Heart right ventricle (tissue), 16 donors: ENCODE measurements at regions not wholly inside any gene's neighbourhood (a gene's known extent, or its start where the extent isn't known, plus 50 kb on each side); places are given as distances from the start of the nearest gene placed in this dataset.

ENCODE experiments used
- ATAC-seq, 8 donors: fragments of 200-7000 bp; cut with Tn5 transposase; one replicate each; pipeline ENCODE4 v1.9.1; 2020; ENCODE audit warnings: mild to moderate bottlenecking in 8 of 8, moderate library complexity in 8 of 8, moderate number of reproducible peaks in 1 of 8
- DNase-seq, 2 donors: peaks; one replicate each; pipeline ENCODE4 v3.0.0-alpha.2; 2020
- H3K27ac ChIP-seq, 10 donors: fragments of 200-600 bp; sonication (generic) in 2 of 10; one replicate each; pipeline versions ENCODE4 v1.5.0 to v1.8.0; 2020 to 2022; ENCODE audit warnings: mild to moderate bottlenecking in 3 of 10
- H3K27me3 ChIP-seq, 7 donors: fragments of 200-600 bp; one replicate each; pipeline ENCODE4 v1.8.0; 2021 to 2022; ENCODE audit warnings: mild to moderate bottlenecking in 2 of 7
- H3K36me3 ChIP-seq, 9 donors: fragments of 200-600 bp; sonication (generic) in 1 of 9; one replicate each; pipeline versions ENCODE4 v1.5.0 to v1.8.0; 2020 to 2022; ENCODE audit warnings: mild to moderate bottlenecking in 2 of 9
- H3K4me1 ChIP-seq, 9 donors: fragments of 200-600 bp; sonication (generic) in 1 of 9; one replicate each; pipeline versions ENCODE4 v1.5.0 to v1.8.0; 2020 to 2022; ENCODE audit warnings: mild to moderate bottlenecking in 4 of 9
- H3K4me3 ChIP-seq, 10 donors: fragments of 200-600 bp; sonication (generic) in 2 of 10; one replicate each; pipeline versions ENCODE4 v1.5.0 to v1.8.0; 2020 to 2022; ENCODE audit warnings: mild to moderate bottlenecking in 7 of 10, moderate library complexity in 2 of 10
- H3K9me3 ChIP-seq, 11 donors: fragments of 200-600 bp in 10 of 11; sonication (generic) in 2 of 11; one replicate each; pipeline versions ENCODE4 v1.5.0 to v1.8.0; 2013 to 2022; ENCODE audit warnings: mild to moderate bottlenecking in 2 of 11, control low read depth in 1 of 11, moderate library complexity in 1 of 11
- CTCF ChIP-seq, 9 donors: fragments of 200-600 bp; sonication (generic) in 2 of 9; IDR thresholded peaks; one replicate each; pipeline versions ENCODE4 v1.5.0 to v1.8.0; 2021 to 2022; ENCODE audit warnings: antibody characterized with exemption in 9 of 9, mild to moderate bottlenecking in 5 of 9, moderate library complexity in 1 of 9
- WGBS, 2 donors: extraction: QIAGEN DNeasy Blood & Tissue Kit; methylation state at CpG; one replicate each; pipeline ENCODE4 v1.1.7; 2013; ENCODE audit warnings: inconsistent platforms in 1 of 2; 5-methylcytosine and 5-hydroxymethylcytosine counted together
- intact Hi-C, 10 donors: fragments of 100-400 bp; cut with DNase I; formaldehyde crosslinking; loops; one replicate each; pipeline versions ENCODE4 v1.11.1 to v1.14.2; 2022
- donor health status: Arrhythmogenic right ventricular cardiomyopathy.
- donor health status: ischemic (EF 13 %, LVEDD 7.1; RV severe dilation, severe dysfunction).
- donor health status: healthy with polysubstance abuse.
- donor health status: DM: no; HTN: yes; CAD: no.
- donor health status: DM: no; HTN: no; CAD: no.
- donor health status: ischemic (EF 25% LVEDD 6.9; RV normal size, moderate dysfunction).
- donor health status: ischemic (EF 25% LVEDD 5.7; RV mildly dilated, moderate dysfunction).
- donor health status: healthy.
- donor health status: DM: yes; HTN: yes; CAD: no.
- donor health status: Ischemic cardiomyopathy.
- donor health status: ischemic (EF 35%, LVEDD 5.7; RV mildly dilated, moderate dysfunction).
- donor health status: nonischemic (EF 11% LVEDD 7.7; RV severe dilation, severe dysfunction).
- donor health status: DM: yes; HTN: yes; CAD: no.
- donor health status: PGD.
- donor health status: ischemic (EF 29% LVEDD 5.4; RV normal size, mild dysfunction).
- donor health status: nonischemic (EF 23%, LVEDD 6.1; RV moderate dilation, normal function).

GRCh38 chr4:125011646-125012045 lies 299.1 kb upstream of the ANKRD50 start:
- peaks cover 0 to 5% (median 0%) of the 10 kb centered on the region in 11 donors for H3K9me3 ChIP-seq
- no peak overlapping the region for H3K27ac ChIP-seq
- DNase-seq: no peak
- ATAC-seq: no peak
- WGBS, 2 donors: 48 to 53% methylated on average over 2 of the region's 2 CpGs
- TF ChIP-seq CTCF (IDR thresholded peaks at IDR 0.05): no peak
- H3K4me3 ChIP-seq: no peak overlapping the region
- peaks cover 0 to under 1% (median 0%) of the 10 kb centered on the region in 9 donors for H3K4me1 ChIP-seq
- intact Hi-C loops: no loop called here
- no peaks in the 10 kb centered on the region for H3K36me3 ChIP-seq
- H3K27me3 ChIP-seq: no peaks in the 10 kb centered on the region

GRCh38 chr4:125010796-125011503 lies 298.4 kb upstream of the ANKRD50 start:
- WGBS, 2 donors: 91 to 92% methylated on average over 7 of the region's 7 CpGs

GRCh38 chr4:125008676-125009075 lies 296.1 kb upstream of the ANKRD50 start:
- no peaks in the 10 kb centered on the region for H3K4me1 ChIP-seq
- WGBS, 2 donors: 84 to 87% methylated on average over 1 of the region's 1 CpG
- no peak overlapping the region for H3K4me3 ChIP-seq
- ATAC-seq: no peak
- H3K27me3 ChIP-seq: no peaks in the 10 kb centered on the region
- DNase-seq: no peak
- TF ChIP-seq CTCF (IDR thresholded peaks at IDR 0.05): no peak
- H3K27ac ChIP-seq: no peak overlapping the region
- no peaks in the 10 kb centered on the region for H3K36me3 ChIP-seq
- intact Hi-C loops: no loop called here
- H3K9me3 ChIP-seq: peaks cover 0 to 12% (median 0%) of the 10 kb centered on the region in 11 donors

More at GRCh38 chr4:125010796-125011503, 298.4 kb upstream of the ANKRD50 start:
- no peak overlapping the region for H3K4me3 ChIP-seq
- DNase-seq: no peak
- TF ChIP-seq CTCF (IDR thresholded peaks at IDR 0.05): no peak
- no peaks in the 10 kb centered on the region for H3K36me3 ChIP-seq
- no peaks in the 10 kb centered on the region for H3K4me1 ChIP-seq
- H3K9me3 ChIP-seq: peaks cover 0 to 12% (median 0%) of the 10 kb centered on the region in 11 donors
- no peak for ATAC-seq
- intact Hi-C loops: no loop called here
- no peak overlapping the region for H3K27ac ChIP-seq
- no peaks in the 10 kb centered on the region for H3K27me3 ChIP-seq

- Histone ChIP-seq H3K9me3 (peaks cover 0 to 12% (median 0%) of the 10 kb centered on the region in 11 donors), H3K4me1 (no peaks in the 10 kb centered on the region), H3K36me3 (no peaks in the 10 kb centered on the region), H3K27ac (no peak overlapping the region), H3K4me3 (no peak overlapping the region), H3K27me3 (no peaks in the 10 kb centered on the region)
- WGBS, 2 donors: 92 to 95% methylated on average over 3 of the region's 3 CpGs
- ATAC-seq: no peak
- intact Hi-C loops: no loop called here
- DNase-seq: no peak
- TF ChIP-seq CTCF (IDR thresholded peaks at IDR 0.05): no peak
These were observed 292.1 kb upstream of the ANKRD50 start for GRCh38 chr4:125004676-125005075.
